ENCODE measurements at regions not wholly inside any gene's neighbourhood (a gene's known extent, or its start where the extent isn't known, plus 50 kb on each side); places are given as distances from the start of the nearest gene placed in this dataset.

- H3K9me3 Mint-ChIP-seq (ENCODE audit: unreplicated experiment) = no peaks in the 10 kb centered on the region
Measured at GRCh38 chr17:77297693-77298666, 157.2 kb downstream of the SEC14L1 start.

GRCh38 chr17:77298811-77299210, 158.0 kb downstream of the SEC14L1 start:
- no peaks in the 10 kb centered on the region for H3K36me3 Mint-ChIP-seq (ENCODE audit: unreplicated experiment)

More at GRCh38 chr17:77297693-77298666, 157.2 kb downstream of the SEC14L1 start:
- Mint-ChIP-seq H3K27ac (ENCODE audit: unreplicated experiment) (no peak overlapping the region), H3K4me3 (ENCODE audit: unreplicated experiment) (no peak overlapping the region), H3K27me3 (ENCODE audit: unreplicated experiment) (no peaks in the 10 kb centered on the region), H3K36me3 (ENCODE audit: unreplicated experiment) (no peaks in the 10 kb centered on the region), H3K4me1 (ENCODE audit: unreplicated experiment) (peaks cover 33% of the 10 kb centered on the region)
- TF ChIP-seq CTCF (IDR thresholded peaks at IDR 0.05) = no peak
- DNase-seq (ENCODE audit: extremely low spot score, unreplicated experiment) = no peak

GRCh38 chr17:77299256-77300015, 158.7 kb downstream of the SEC14L1 start:
- Mint-ChIP-seq H3K4me1 (ENCODE audit: unreplicated experiment) (peaks cover 42% of the 10 kb centered on the region), H3K27me3 (ENCODE audit: unreplicated experiment) (no peaks in the 10 kb centered on the region)

More at GRCh38 chr17:77298811-77299210, 158.0 kb downstream of the SEC14L1 start:
- H3K9me3 Mint-ChIP-seq (ENCODE audit: unreplicated experiment) = no peaks in the 10 kb centered on the region
- no peak for TF ChIP-seq CTCF (IDR thresholded peaks at IDR 0.05)
- DNase-seq (ENCODE audit: extremely low spot score, unreplicated experiment) = no peak
- no peaks in the 10 kb centered on the region for H3K27me3 Mint-ChIP-seq (ENCODE audit: unreplicated experiment)
- no peak overlapping the region for H3K4me3 Mint-ChIP-seq (ENCODE audit: unreplicated experiment)
- H3K4me1 Mint-ChIP-seq (ENCODE audit: unreplicated experiment) = peaks cover 36% of the 10 kb centered on the region
- no peak overlapping the region for H3K27ac Mint-ChIP-seq (ENCODE audit: unreplicated experiment)

GRCh38 chr17:77300016-77300686, 159.4 kb downstream of the SEC14L1 start:
- TF ChIP-seq CTCF (IDR thresholded peaks at IDR 0.05) = no peak
- no peak overlapping the region for H3K27ac Mint-ChIP-seq (ENCODE audit: unreplicated experiment)
- DNase-seq (ENCODE audit: extremely low spot score, unreplicated experiment) = no peak

More at GRCh38 chr17:77299256-77300015, 158.7 kb downstream of the SEC14L1 start:
- Mint-ChIP-seq H3K27ac (ENCODE audit: unreplicated experiment) (no peak overlapping the region), H3K4me3 (ENCODE audit: unreplicated experiment) (no peak overlapping the region), H3K9me3 (ENCODE audit: unreplicated experiment) (no peaks in the 10 kb centered on the region), H3K36me3 (ENCODE audit: unreplicated experiment) (no peaks in the 10 kb centered on the region)
- DNase-seq (ENCODE audit: extremely low spot score, unreplicated experiment) = no peak
- TF ChIP-seq CTCF (IDR thresholded peaks at IDR 0.05) = no peak

More at GRCh38 chr17:77300016-77300686, 159.4 kb downstream of the SEC14L1 start:
- peaks cover 49% of the 10 kb centered on the region for H3K4me1 Mint-ChIP-seq (ENCODE audit: unreplicated experiment)
- H3K9me3 Mint-ChIP-seq (ENCODE audit: unreplicated experiment) = no peaks in the 10 kb centered on the region
- no peak overlapping the region for H3K4me3 Mint-ChIP-seq (ENCODE audit: unreplicated experiment)
- no peaks in the 10 kb centered on the region for H3K36me3 Mint-ChIP-seq (ENCODE audit: unreplicated experiment)
- H3K27me3 Mint-ChIP-seq (ENCODE audit: unreplicated experiment) = no peaks in the 10 kb centered on the region

Measured in osteocyte (in vitro differentiated cells).